CD4-positive, alpha-beta T cell treated with Interleukin-10 for 1 hour (primary cell): ENCODE measurements at regions not wholly inside any gene's neighbourhood (a gene's known extent, or its start where the extent isn't known, plus 50 kb on each side); places are given as distances from the start of the nearest gene placed in this dataset.
"Not testable (repeated sequence)": the region's sequence is repeated elsewhere in the genome, so short reads cannot be mapped to it uniquely, and the experiment has no call there.

ENCODE experiments used
- DNase-seq: peaks from one replicate; pipeline ENCODE4 v3.0.0-alpha.2; 2020

DNA sequence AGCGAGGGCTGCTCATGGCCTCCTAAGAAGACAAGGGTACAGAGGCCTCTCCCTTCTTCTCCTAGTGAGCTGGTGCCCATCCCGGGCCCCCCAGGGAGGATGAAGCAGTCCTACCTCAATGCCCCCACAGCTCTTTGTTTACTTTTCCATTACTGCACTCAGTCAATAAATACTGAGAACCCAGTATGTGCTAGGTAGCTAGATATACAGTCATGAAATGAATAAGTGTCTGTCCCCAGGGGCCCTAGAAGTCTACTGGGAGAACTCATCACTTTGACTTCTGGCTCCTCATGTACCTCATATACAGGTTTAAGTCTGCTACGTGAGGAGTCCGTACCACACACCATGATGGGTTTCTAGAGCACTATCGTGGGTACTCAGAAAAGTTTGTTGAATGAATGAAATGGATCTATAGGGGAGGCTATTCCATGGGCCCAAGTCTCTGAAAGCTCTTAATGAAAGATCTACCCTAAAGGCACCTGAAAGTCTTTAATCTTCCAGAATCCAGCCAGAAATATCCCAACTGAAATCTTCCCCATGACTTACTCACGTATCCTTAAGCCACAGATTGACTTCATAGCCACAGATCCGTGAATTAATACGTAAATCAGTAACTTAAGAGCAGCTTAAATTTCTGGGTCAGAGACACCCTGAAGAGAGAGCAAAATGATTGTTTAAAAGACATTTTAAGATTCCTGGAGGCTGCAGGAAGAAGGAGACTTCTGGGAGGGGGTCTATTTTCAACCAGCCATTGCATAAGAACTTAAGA, 51.6 kb upstream of the POMP start:
- DNase-seq, result no peak

DNA sequence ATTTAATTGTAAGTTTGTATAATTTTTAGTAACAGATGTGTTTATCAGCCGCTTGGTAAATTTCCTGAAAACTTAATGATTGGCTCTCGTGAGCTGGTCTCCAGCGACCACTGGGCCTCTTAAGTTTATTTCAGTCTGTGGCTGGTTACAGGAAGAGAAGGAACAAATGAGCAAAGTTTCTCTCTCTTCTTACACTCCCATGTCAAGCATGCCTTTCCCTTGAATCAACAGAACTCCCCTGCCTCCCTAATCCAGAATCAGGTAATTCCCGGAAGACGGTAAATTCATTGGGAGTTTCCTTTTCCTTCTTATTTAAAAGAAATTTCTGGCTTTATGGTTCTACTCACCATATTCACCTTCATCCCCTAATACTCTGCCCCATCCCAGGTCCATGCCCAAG, 52.5 kb upstream of the POMP start:
- DNase-seq, result no peak

DNA sequence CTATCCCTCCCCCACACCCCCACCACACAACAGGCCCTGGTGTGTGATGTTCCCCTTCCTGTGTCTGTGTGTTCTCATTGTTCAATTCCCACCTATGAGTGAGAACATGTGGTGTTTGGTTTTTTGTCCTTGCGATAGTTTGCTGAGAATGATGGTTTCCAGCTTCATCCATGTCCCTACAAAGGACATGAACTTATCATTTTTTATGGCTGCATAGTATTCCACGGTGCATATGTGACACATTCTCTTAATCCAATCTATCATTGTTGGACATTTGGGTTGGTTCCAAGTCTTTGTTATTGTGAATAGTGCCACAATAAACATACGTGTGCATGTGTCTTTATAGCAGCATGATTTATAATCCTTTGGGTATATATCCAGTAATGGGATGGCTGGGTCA, 53.8 kb upstream of the POMP start:
- not testable (repeated sequence) for DNase-seq

DNA sequence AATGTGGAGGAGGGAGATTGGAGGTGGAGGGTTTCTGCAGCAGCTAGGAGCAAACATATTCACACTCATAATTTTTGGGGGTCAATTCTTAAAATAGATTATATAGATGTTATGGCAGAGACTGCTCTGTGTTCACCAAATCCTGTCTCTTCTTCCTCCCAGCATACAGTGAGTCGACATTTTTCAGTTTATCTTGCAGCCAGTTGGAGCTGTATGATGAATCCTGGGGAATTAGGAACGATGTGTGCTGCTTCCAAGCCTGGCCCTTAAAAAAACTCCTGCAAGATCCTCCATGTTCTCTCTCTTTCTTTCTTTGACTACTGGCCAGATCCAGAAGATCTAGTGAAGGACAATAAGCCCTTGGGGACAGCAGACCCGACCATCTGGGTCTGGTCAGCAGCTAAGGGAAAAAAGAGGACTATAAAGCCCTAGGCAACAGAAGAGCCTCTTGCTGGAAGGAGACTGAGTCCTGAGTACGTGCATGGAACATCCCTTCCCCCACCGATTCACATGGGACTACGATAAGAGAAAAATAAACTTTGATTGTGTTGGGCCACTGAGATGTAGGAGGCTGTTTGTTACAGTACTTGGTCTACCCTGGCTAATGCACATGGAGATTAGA, 55.8 kb upstream of the POMP start:
- no peak for DNase-seq

DNA sequence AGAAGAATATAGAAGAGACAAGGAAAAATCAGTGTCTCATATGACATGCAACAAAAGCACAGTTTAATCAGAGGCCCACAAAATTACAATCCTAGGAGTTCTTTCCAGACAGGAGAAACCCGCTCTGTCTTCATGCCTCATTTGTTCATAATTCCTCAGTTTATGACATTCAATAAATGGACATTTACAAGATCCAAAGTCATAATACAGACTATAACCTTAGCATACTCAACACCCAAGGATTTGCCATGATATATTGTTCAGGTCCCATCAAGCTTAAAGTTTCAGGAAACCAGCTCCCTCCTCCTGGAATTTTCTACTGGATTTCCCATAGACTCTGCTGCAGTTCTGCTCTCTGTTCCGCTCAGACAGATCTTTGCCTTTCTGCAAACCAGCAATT, 56.4 kb upstream of the POMP start:
- DNase-seq, result no peak

DNA sequence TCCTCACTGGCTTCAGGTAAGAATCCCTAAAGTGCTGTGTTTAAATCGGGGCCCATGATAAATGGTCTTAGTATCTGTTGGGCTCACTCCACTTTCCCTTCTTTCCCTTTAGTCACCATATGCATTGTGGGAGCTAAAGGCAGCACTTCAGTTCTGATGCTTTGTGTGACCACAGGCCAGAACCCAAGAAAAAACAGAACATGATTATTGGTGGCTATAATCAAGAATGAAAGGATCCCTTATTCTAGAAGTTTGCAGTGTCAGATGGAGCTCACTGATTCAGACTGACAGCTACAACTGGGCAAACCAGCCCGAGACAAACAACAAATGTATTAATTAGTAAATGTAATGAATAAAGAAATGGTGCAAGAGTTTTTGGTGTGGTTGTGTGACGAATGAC, 57.3 kb upstream of the POMP start:
- no peak for DNase-seq

DNA sequence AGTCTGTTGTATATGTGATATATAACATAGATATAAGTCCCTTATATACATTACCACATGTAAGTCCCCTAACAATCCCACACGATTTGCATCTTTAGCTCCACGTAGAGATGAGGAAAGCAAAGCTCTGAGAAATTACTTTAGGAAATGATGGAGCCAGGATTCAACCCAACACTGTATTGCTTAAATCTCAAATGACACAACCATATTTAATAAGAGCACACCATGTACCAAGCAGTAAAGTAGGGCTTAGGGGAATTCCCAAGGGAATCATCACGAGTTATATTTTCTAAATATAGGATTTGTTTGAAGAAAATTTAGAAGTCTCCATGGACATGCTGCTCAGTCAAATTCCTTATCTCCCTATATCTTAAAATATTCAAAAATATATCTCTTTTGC, 61.3 kb upstream of the POMP start:
- no peak for DNase-seq

DNA sequence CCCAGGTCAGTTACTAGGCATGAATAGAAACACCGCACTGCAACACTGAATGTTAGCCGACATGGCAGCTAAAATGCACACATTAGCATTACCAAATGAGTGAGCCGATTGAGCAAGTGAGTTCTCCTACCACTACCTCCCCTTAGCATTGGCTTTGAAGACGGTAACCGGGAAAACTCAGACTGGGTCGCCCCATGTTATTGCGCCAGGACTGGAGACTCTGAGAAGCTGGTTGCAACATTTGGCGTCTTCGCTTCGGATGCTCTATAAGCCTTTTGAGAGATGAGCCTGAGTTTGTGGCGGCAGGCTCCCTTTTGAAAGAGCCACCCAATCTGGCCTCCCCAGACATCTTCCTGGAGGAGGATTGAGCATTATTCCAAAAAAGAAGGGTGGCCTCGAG, 68.5 kb upstream of the POMP start:
- no peak for DNase-seq

DNA sequence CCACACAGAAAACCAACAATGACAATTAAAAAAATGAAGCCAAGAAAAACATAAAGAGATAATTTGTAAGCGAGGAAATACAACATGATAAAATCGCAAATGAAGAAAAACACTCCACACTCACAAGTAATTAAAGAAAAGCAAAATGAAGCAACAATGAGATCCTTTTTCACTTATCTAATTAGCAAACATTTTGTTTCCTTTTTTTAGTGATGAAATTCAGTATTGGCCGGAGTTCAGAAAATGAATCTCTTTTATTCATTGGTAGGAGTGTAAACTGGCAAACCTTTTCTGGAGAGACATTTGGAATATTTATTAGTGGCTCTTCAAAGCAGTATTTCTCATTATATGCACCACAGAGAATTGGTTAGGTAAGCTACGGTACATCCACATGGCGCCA, 70.6 kb upstream of the POMP start:
- no peak for DNase-seq

DNA sequence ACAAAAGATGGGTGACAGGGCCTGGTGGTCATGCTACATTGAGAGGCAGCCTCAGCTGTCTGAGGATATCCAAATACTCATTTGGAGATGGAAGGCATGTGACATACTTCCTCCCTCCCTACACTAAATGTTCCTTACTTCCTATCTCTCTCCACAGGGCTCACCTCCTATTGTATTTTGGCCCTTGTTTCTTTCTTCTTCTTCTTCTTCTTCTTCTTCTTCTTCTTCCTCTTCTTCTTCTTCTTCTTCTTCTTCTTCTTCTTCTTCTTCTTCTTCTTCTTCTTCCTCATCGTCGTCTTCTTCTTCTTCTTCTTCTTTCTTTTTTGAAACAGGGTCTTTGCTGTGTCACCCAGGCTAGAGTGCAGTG, 71.8 kb upstream of the POMP start:
- DNase-seq, result no peak

DNA sequence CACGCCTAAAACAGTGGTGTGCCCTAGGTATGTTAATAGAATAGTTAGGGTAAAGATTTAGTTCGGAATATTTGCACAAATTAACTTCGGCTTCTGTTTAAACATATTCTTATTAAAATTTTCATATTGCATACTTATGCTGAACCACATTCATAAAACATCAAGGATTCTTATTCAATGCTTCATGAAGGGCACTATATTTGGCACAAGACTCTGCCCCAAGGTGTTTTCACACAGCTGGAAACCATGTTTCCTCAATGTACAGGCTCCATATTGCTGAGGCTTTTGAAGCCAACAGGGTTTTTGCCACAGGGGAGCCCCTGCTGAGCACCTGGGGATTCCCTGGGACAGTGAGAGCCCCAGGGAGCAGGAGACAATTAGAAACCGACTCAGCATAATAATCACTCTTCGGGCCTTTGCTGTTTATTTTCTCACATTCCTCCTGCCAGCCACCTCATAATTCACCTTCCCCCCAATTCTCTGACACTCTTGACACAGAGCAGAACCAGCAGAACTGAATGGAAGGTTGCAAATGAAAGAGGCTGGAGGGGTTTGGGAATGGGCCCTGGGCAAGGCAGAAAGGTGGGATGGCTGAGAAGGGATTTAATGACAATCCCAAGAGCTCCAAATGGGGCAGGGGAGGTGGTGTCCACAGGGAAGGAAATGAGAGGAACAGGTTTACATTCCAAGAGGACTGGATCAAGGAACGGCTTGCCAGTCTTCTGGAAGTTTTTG, 72.3 kb upstream of the POMP start:
- no peak for DNase-seq

DNA sequence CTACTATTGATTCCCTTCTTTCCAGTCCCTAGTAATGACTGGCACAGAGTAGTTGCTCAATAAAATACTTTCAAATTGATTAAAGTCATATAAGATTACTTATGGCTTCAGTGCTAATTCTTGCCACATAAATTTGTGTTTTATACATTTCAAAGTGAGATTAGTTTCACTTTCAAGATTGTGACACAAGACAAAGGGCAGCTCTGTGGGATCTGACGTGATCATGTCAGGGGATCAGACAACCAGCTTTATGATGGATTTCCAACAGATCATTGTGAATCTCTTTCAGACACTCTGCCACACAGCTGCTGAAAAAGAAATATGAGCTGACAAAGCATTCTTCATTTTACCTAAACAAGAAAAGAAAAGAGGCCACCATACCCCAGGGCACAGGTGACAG, 73.4 kb upstream of the POMP start:
- no peak for DNase-seq

DNA sequence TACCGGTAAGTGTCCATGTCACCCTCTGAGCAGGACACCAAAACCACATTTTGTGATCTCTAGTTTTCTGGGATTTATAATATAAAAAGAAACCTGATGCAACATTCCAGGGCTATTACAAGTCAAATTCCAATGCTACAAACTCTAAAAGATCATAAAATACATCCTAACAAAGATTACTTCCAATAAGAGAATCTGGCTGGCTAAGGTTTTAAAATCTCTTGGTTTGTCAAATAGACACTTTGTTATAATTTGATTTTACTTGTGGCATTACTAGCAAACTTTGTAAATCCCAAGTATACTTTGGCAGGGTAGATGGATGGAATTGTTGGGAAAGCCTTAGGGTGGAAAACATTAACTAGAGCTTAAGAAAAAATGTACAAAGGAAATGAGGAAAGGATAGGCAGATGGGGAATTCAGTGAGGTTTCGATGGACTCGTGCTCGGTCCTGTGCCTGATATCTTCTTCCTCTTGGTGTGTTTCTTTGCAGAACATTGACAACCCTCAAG, 74.0 kb upstream of the POMP start:
- no peak for DNase-seq

DNA sequence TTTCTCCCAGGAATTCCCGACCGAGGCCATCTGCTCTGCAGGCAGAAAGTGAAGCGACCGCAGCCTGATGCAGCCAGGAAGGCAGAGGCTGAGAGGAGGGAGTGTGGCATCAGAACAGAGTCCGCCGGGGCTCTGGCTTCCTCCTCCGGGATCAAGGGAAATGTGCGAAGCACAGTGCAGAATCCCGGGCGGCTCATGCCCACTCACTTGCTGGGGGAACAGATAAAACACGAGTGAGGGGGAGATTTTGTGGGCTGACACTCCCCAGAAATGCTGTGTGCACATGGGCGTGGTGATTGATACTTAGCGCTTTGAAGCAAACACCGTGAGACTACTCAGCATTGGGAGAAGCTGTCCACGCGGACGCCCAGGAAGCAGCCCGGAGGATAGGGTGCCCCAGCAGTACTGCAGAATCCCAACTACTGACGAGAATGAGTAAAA, 75.3 kb upstream of the POMP start:
- DNase-seq, result no peak

DNA sequence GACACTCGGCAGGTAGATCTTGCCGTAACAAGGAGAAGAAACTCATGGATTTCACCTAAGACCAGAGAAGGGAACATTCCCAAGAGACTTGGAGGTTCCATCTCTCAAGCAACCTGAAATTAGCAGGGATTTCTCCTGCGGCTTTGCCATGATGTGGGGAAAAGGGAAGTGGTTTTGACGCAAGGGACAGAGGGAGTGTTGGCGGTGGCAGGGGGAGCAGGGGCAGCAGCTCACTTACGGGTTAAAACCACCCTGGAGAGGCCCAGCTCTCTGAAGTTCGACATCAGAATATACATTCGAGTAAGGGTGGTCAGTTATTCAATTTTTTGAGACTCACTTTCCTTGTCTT, 76.1 kb upstream of the POMP start:
- no peak for DNase-seq

DNA sequence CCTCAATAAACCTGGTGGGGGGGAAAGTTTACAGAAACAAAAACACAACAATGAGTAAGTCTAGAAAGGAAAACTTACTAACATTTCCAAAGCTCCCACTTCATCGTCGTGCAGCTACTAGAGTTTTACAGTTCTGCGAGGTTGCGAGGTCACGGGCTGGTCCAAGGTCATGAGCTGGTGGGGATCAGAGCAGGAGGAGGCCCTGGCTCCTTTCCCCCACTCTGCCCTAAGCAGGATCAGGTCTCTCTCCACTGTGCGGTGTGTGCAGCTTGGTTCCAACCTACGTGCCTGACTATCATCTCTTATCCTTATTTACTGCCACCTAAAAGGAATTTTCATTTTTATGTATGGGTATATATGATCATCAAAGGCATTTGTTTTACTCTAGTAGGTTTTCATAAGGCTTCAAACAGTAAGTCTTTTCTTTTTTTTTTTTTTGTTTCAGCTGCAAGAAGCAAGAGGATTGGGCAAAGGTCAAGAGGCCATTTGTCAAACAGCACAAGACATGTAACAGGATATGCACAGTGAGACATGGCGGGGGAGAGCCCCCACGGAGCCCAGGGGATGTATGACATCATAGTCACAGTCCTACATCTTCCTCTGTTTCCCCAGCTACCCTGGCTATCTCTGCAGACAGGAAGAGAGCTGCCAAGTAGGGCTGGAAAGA, 76.6 kb upstream of the POMP start:
- no peak for DNase-seq

DNA sequence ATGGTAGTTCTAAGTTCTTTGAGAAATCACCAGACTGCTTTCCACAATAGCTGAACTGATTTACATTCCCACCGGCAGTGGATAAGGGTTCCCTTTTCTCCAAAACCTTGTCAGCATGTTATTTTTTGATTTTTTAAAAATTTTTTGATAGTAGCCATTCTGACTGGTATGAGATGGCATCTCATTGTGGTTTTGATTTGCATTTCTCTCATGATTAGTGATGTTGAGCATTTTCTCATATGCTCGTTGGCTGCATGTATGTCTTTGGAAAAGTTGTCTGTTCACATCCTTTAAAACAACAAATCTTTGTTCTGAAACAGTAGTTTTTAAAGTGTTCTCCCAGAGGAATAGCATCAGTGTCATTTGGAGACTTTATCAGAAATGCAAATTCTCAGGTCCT, 77.5 kb upstream of the POMP start:
- DNase-seq, result no peak

DNA sequence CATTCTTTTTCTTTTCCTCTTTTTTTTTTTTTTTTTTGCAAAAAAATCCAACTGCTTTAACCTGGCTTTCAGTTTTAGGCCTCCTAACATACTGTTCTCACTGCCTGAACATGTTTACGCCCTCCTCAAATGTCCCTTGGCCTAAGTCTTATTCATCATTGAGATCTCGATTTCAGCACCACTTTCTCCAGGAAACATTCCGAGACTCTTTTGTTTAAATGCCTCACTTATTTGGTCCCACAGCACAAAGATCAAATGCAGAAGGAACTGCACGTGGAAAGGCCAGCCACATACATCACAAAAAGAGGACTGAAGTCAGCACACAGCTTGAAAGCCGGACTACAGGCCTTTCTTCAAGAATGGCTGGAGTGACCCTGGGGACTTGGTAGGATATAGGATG, 79.2 kb upstream of the POMP start:
- DNase-seq, result no peak

DNA sequence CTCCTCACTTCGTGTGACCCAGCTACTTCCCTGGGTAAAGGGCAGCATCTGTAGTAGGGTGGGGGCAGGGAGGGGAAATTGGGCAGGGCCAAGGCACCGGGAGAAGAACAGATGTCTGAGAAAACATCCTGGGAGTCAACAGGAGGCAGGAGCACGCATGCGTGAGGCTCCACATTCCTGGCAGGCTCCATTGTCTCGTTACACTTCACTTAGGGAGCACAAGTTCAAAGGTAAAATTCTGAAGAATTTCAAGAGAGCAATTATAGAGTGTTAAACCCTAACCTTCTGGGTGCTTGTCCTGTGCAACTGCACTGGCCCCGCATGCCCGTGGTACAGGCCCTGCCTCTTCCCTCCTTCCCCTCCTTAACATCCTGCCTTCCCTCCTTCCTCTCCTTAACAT, 79.6 kb upstream of the POMP start:
- no peak for DNase-seq

DNA sequence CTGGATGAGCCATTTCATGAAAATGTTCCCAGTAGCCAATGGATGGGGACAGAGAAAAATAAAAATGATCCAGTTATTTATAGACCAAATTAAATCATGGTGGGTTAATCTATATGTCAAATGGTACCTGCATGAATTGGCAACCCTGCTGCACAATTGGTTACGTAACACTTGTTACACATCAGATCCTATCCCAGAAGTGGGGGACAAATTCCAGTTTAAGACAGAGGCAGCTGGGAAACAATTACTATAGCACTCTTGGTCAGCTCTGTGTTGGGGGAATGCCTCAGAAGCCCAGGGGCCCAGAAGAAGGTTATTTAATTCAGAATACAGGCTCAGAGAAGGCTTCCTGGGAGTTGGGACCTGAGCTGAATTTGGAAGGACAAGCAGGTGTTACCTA, 81.1 kb upstream of the FLT1 start:
- DNase-seq, result no peak

DNA sequence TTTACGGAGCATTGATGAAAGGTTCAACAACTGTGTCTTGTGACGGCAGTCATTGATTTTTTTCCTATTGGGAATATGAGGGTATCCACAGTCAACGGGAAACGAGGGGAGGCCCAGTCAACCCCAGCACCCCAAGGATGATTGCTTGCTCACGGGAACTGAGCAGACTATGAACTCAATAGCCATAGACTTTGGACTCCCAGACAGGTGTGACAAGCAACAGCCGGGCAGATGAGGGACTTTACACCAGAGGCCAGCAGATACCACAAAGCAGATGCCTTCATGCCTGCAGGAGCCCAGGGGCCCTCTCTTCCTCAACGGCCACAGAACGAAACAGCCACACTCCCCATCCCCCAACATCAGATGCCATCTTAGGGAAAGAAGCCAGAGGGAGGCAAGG, 80.3 kb upstream of the FLT1 start:
- no peak for DNase-seq

DNA sequence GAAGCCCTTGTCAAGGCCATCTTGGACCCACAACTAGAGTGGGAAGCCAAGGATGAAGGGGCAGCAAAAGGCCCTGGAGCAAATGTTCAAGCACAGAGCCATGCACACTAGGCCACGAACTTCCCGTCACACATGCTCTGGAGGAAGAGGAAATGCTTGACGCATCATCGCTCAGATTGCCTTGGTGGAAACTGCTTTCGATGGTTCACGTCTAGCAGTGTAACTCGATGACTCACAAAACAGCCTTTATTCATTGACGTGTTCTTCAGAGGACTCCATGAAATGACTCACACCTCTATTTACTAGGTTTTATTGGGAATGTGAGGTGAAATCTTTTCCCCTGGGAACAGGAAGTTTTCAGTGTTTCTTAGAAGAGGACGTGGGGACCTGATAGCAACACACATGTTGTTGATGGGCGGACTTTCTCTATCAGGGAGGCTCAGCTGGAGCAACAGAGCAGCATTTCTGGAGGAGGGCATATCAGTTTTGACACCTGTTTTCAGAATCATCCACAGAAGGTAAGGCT, 79.8 kb upstream of the FLT1 start:
- peak; percentile 14 for DNase-seq

DNA sequence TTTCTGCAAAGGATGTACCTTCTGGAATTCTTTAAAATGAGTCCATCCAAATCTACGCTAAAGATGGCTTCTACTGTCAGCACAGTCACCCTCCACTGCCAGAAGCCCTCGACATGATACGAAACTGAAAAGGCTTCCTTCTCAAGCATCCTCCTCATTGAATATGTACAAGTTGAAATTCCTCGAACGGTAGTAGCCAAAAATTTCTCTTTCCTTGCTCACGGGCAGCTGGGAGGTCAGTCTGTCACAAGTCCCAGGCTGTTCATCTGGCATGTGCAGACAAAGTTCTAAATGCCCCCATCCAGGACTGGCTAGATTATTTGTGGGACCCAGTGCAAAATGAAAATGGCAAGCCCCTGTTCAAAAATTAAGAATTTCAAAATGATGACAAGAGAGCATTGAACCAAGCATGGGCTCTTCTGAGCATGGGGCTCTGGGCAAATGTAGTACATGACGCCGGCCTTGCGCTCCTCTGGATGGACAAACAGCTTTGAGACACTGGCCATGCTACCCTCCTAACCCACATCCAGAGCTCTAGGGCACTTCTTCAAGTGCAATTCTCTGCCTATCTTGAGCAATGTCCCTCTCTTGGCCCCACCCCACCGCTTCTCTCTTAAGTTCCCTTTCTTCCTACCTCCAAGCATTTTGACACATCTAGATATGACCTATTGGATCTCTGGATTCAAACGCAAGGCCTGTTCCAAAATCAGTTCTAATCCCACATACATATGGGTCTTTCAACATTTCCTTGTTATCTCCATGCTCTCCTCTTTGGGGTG, 78.9 kb upstream of the FLT1 start:
- peak; percentile 1 for DNase-seq
